ENCODE measurements at regions not wholly inside any gene's neighbourhood (a gene's known extent, or its start where the extent isn't known, plus 50 kb on each side); places are given as distances from the start of the nearest gene placed in this dataset.

GRCh38 chr9:2506321-2506720 lies 115.3 kb upstream of the VLDLR start:
- no peak overlapping the region for H3K4me2 ChIP-seq (ENCODE audit: insufficient read depth, low read length)
- no peaks in the 10 kb centered on the region for H3K27me3 ChIP-seq (ENCODE audit: control insufficient read depth in 2 of 2, insufficient read depth in 2 of 2, low read length in 2 of 2)
- H3K79me2 ChIP-seq (ENCODE audit: control insufficient read depth, insufficient read depth, low read length), result no peaks in the 10 kb centered on the region
- no peak overlapping the region for H3K9ac ChIP-seq (ENCODE audit: insufficient read depth in 1 of 2, low read depth in 2 of 2, low read length in 2 of 2)
- no peak for FAIRE-seq
- no peak for DNase-seq (ENCODE audit: extremely low read depth in 1 of 4, low spot score in 3 of 4)
- ATAC-seq, result no peak
- H3K36me3 ChIP-seq (ENCODE audit: control insufficient read depth, insufficient read depth, low read length), result no peaks in the 10 kb centered on the region
- H3K27ac ChIP-seq (ENCODE audit: extremely low read depth, low read depth, low read length), result no peak overlapping the region
- intact Hi-C loops (cut with micrococcal nuclease) (no loop called here), in situ Hi-C loops (cut with MboI) (no loop called here)
- BruUV-seq (replicated peaks), result no TSS peak
- no peak overlapping the region for H2AFZ ChIP-seq (ENCODE audit: low read depth, low read length)
- WGBS (ENCODE audit: insufficient coverage, low coverage, missing lambda C conversion rate), result 0% methylated on average over 3 of the region's 3 CpGs
- TF ChIP-seq SRF (CRISPR knock-in tag; IDR thresholded peaks at IDR 0.05) (no peak), MEIS2 (IDR thresholded peaks at IDR 0.05; ENCODE audit: partially characterized antibody) (no peak), ZNF165 (CRISPR knock-in tag; IDR thresholded peaks at IDR 0.05; ENCODE audit: borderline replicate concordance) (no peak), ZNF134 (CRISPR knock-in tag; conservative IDR thresholded peaks at IDR 0.05) (no peak)
- no peak overlapping the region for H3K4me3 ChIP-seq
- CTCF ChIA-PET (ENCODE audit: low intra/inter-chr PET ratio), result no interaction called here
- H3K9me1 ChIP-seq (ENCODE audit: control insufficient read depth, insufficient read depth, low read length), result no peaks in the 10 kb centered on the region
- no peaks in the 10 kb centered on the region for H3K9me3 ChIP-seq (replicated peaks; ENCODE audit: control insufficient read depth, insufficient read depth, low read depth, low read length)
- H3K4me1 ChIP-seq (replicated peaks in 1 of 2; ENCODE audit: control insufficient read depth in 2 of 2, insufficient read depth in 2 of 2, low read length in 2 of 2), result no peaks in the 10 kb centered on the region
- H4K20me1 ChIP-seq (replicated peaks; ENCODE audit: control insufficient read depth, insufficient read depth, low read length), result no peaks in the 10 kb centered on the region
- POLR2A ChIA-PET, result no interaction called here

DNA sequence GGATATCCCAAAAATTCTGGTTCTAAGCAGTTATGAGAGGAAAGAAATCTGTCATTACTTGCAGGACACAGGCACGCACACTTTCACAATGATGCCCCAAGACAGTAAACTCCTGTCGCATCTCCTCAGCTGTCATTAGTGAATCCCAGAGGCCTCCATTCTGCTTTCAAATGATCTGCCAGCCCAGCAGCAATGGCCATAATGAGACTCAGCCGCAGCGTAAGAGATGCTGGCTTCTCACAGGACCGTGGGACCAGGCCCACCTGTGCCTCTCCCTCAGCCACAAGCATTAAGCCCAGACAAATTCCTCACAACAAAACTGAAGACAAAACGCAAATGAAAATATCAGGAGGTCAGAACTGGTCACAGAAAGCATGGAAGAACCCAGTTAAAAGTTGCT lies 98.0 kb upstream of the VLDLR start:
- no peak overlapping the region for H3K4me3 ChIP-seq
- no peaks in the 10 kb centered on the region for H3K4me1 ChIP-seq (replicated peaks in 1 of 2; ENCODE audit: control insufficient read depth in 2 of 2, insufficient read depth in 2 of 2, low read length in 2 of 2)
- in situ Hi-C loops (cut with MboI), result no loop called here
- 2% methylated on average over 6 of the region's 6 CpGs for WGBS (ENCODE audit: insufficient coverage, low coverage, missing lambda C conversion rate)
- H3K79me2 ChIP-seq (ENCODE audit: control insufficient read depth, insufficient read depth, low read length), result no peaks in the 10 kb centered on the region
- no peaks in the 10 kb centered on the region for H3K36me3 ChIP-seq (ENCODE audit: control insufficient read depth, insufficient read depth, low read length)
- DNase-seq (ENCODE audit: extremely low read depth in 1 of 4, low spot score in 3 of 4), result no peak
- ATAC-seq, result no peak
- POLR2A ChIA-PET, result no interaction called here
- H3K9ac ChIP-seq (ENCODE audit: insufficient read depth in 1 of 2, low read depth in 2 of 2, low read length in 2 of 2), result no peak overlapping the region
- H4K20me1 ChIP-seq (replicated peaks; ENCODE audit: control insufficient read depth, insufficient read depth, low read length), result no peaks in the 10 kb centered on the region
- no peak for FAIRE-seq
- H3K9me1 ChIP-seq (ENCODE audit: control insufficient read depth, insufficient read depth, low read length), result no peaks in the 10 kb centered on the region
- H3K9me3 ChIP-seq (replicated peaks; ENCODE audit: control insufficient read depth, insufficient read depth, low read depth, low read length), result no peaks in the 10 kb centered on the region
- BruUV-seq (replicated peaks), result no TSS peak
- intact Hi-C loops (cut with micrococcal nuclease), result no loop called here
- CTCF ChIA-PET (ENCODE audit: low intra/inter-chr PET ratio), result no interaction called here
- no peak overlapping the region for H3K27ac ChIP-seq (ENCODE audit: extremely low read depth, low read depth, low read length)
- H2AFZ ChIP-seq (ENCODE audit: low read depth, low read length), result no peak overlapping the region
- no peak overlapping the region for H3K4me2 ChIP-seq (ENCODE audit: insufficient read depth, low read length)
- no peaks in the 10 kb centered on the region for H3K27me3 ChIP-seq (ENCODE audit: control insufficient read depth in 2 of 2, insufficient read depth in 2 of 2, low read length in 2 of 2)
- TF ChIP-seq ZNF140 (CRISPR knock-in tag; IDR thresholded peaks at IDR 0.05) (no peak), ZNF12 (CRISPR knock-in tag; IDR thresholded peaks at IDR 0.05) (no peak), PHF21A (IDR thresholded peaks at IDR 0.05; ENCODE audit: borderline replicate concordance, low read depth) (no peak), HMG20A (CRISPR knock-in tag; conservative IDR thresholded peaks at IDR 0.05) (no peak), NFXL1 (CRISPR knock-in tag; IDR thresholded peaks at IDR 0.05) (no peak), PTBP1 (IDR thresholded peaks at IDR 0.05; ENCODE audit: low read depth, low read length) (no peak), TGIF2 (CRISPR knock-in tag; IDR thresholded peaks at IDR 0.05) (no peak), SMC3 (conservative IDR thresholded peaks at IDR 0.05; ENCODE audit: insufficient read depth, low read depth, low read length) (no peak), RBM39 (optimal IDR thresholded peaks at IDR 0.05; ENCODE audit: low read depth, low read length) (no peak), RAD51 (IDR thresholded peaks at IDR 0.05; ENCODE audit: borderline replicate concordance, low read depth) (no peak), FIP1L1 (IDR thresholded peaks at IDR 0.05; ENCODE audit: low read depth, low read length, poor library complexity, severe bottlenecking) (no peak), FOXM1 (IDR thresholded peaks at IDR 0.05; ENCODE audit: low read depth) (no peak), FOXM1 (CRISPR knock-in tag; IDR thresholded peaks at IDR 0.05; ENCODE audit: low read depth) (no peak), ZNF224 (CRISPR knock-in tag; IDR thresholded peaks at IDR 0.05) (no peak), ZFX (CRISPR knock-in tag; IDR thresholded peaks at IDR 0.05) (no peak)
- TF ChIP-seq, protein P1, sequence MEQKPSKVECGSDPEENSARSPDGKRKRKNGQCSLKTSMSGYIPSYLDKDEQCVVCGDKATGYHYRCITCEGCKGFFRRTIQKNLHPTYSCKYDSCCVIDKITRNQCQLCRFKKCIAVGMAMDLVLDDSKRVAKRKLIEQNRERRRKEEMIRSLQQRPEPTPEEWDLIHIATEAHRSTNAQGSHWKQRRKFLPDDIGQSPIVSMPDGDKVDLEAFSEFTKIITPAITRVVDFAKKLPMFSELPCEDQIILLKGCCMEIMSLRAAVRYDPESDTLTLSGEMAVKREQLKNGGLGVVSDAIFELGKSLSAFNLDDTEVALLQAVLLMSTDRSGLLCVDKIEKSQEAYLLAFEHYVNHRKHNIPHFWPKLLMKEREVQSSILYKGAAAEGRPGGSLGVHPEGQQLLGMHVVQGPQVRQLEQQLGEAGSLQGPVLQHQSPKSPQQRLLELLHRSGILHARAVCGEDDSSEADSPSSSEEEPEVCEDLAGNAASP (IDR thresholded peaks at IDR 0.05), result no peak
